Liver (tissue), 8 donors: ENCODE measurements at regions not wholly inside any gene's neighbourhood (a gene's known extent, or its start where the extent isn't known, plus 50 kb on each side); places are given as distances from the start of the nearest gene placed in this dataset.

Experiments
- DNase-seq: peaks from one replicate; pipeline ENCODE4 v3.0.0-alpha.2; 2017; ENCODE audit warnings: low spot score
- H3K27ac ChIP-seq, 2 donors: one replicate each; pipeline ENCODE4 v1.7.0; 2013; ENCODE audit warnings: inconsistent platforms in 2 of 2, low read length in 2 of 2, control low read depth in 1 of 2, low read depth in 1 of 2, mild to moderate bottlenecking in 1 of 2
- H3K27me3 ChIP-seq, 4 donors: one replicate each; pipeline versions ENCODE4 v1.6.1 to v1.7.0; 2013; ENCODE audit warnings: low read length in 3 of 4, inconsistent platforms in 1 of 4, mild to moderate bottlenecking in 1 of 4, moderate library complexity in 1 of 4; ENCODE audit not compliant: control insufficient read depth in 4 of 4, insufficient read depth in 4 of 4
- H3K36me3 ChIP-seq, 4 donors: one replicate each; pipeline versions ENCODE4 v1.6.1 to v1.7.0; 2013; ENCODE audit warnings: low read length in 3 of 4, mild to moderate bottlenecking in 3 of 4, low read depth in 1 of 4, moderate library complexity in 1 of 4; ENCODE audit not compliant: control insufficient read depth in 4 of 4, insufficient read depth in 3 of 4
- H3K4me1 ChIP-seq, 4 donors: one replicate each; pipeline versions ENCODE4 v1.6.1 to v1.7.0; 2013; ENCODE audit warnings: low read length in 3 of 4, mild to moderate bottlenecking in 3 of 4, moderate library complexity in 1 of 4; ENCODE audit not compliant: control insufficient read depth in 4 of 4, insufficient read depth in 4 of 4
- H3K4me3 ChIP-seq, 3 donors: one replicate each; pipeline versions ENCODE4 v1.6.1 to v1.7.0; 2013; ENCODE audit warnings: low read length in 3 of 3, control low read depth in 1 of 3, low read depth in 1 of 3, mild to moderate bottlenecking in 1 of 3
- H3K9ac ChIP-seq, 2 donors: one replicate each; pipeline ENCODE4 v1.7.0; 2013; ENCODE audit warnings: low read length in 2 of 2, mild to moderate bottlenecking in 2 of 2, moderate library complexity in 2 of 2, control low read depth in 1 of 2, low read depth in 1 of 2
- H3K9me3 ChIP-seq, 4 donors: one replicate each; pipeline versions ENCODE4 v1.6.1 to v1.7.0; 2013; ENCODE audit warnings: low read length in 3 of 4; ENCODE audit not compliant: control insufficient read depth in 4 of 4
- ATF3 ChIP-seq: IDR thresholded peaks from 2 replicates; pipeline ENCODE4 v1.6.1; 2016; ENCODE audit warnings: antibody characterized with exemption
- CTCF ChIP-seq: fragments of 150-350 bp; IDR thresholded peaks from 2 replicates; pipeline ENCODE4 v1.5.1; 2017; ENCODE audit warnings: improper control_type of control experiment, low read depth, low read length; ENCODE audit not compliant: missing input control
- EGR1 ChIP-seq, 2 donors: IDR thresholded peaks; 2 replicates each; pipeline ENCODE4 v1.6.1; 2016 to 2018; ENCODE audit warnings: antibody characterized with exemption in 2 of 2, low read depth in 2 of 2
- FOXA1 ChIP-seq: IDR thresholded peaks from 2 replicates; pipeline ENCODE4 v1.6.1; 2016; ENCODE audit warnings: antibody characterized with exemption
- FOXA2 ChIP-seq: IDR thresholded peaks from 2 replicates; pipeline ENCODE4 v1.6.1; 2016; ENCODE audit warnings: antibody characterized with exemption
- GABPA ChIP-seq, 2 donors: IDR thresholded peaks in 1 of 2; conservative IDR thresholded peaks in 1 of 2; 2 replicates each; pipeline ENCODE4 v1.6.1; 2016; ENCODE audit warnings: antibody characterized with exemption in 2 of 2, mild to moderate bottlenecking in 1 of 2, moderate library complexity in 1 of 2
- HNF4A ChIP-seq, 2 donors: conservative IDR thresholded peaks; 2 replicates each; pipeline ENCODE4 v1.6.1; 2016; ENCODE audit warnings: antibody characterized with exemption in 2 of 2, mild to moderate bottlenecking in 2 of 2
- HNF4G ChIP-seq: IDR thresholded peaks from 2 replicates; pipeline ENCODE4 v1.6.1; 2016; ENCODE audit warnings: antibody characterized with exemption
- JUND ChIP-seq, 2 donors: IDR thresholded peaks; 2 replicates each; pipeline ENCODE4 v1.6.1; 2016; ENCODE audit warnings: antibody characterized with exemption in 2 of 2
- MAX ChIP-seq: IDR thresholded peaks from 2 replicates; pipeline ENCODE4 v1.6.1; 2016; ENCODE audit warnings: antibody characterized with exemption
- NR2F2 ChIP-seq: IDR thresholded peaks from 2 replicates; pipeline ENCODE4 v1.6.1; 2016; ENCODE audit warnings: antibody characterized with exemption
- RAD21 ChIP-seq, 2 donors: IDR thresholded peaks; 2 replicates each; pipeline ENCODE4 v1.6.1; 2016; ENCODE audit warnings: antibody characterized with exemption in 2 of 2, mild to moderate bottlenecking in 2 of 2
- REST ChIP-seq: IDR thresholded peaks from 2 replicates; pipeline ENCODE4 v1.6.1; 2016; ENCODE audit warnings: antibody characterized with exemption, mild to moderate bottlenecking
- RXRA ChIP-seq, 2 donors: IDR thresholded peaks; 2 replicates each; pipeline ENCODE4 v1.6.1; 2017 to 2018; ENCODE audit warnings: antibody characterized with exemption in 2 of 2, mild to moderate bottlenecking in 1 of 2
- SP1 ChIP-seq: IDR thresholded peaks from 2 replicates; pipeline ENCODE4 v1.6.1; 2018; ENCODE audit warnings: antibody characterized with exemption, mild to moderate bottlenecking
- TAF1 ChIP-seq: conservative IDR thresholded peaks from 2 replicates; pipeline ENCODE4 v1.6.1; 2016; ENCODE audit warnings: antibody characterized with exemption, mild to moderate bottlenecking
- YY1 ChIP-seq: IDR thresholded peaks from 2 replicates; pipeline ENCODE4 v1.6.1; 2016; ENCODE audit warnings: antibody characterized with exemption, mild to moderate bottlenecking
- ZBTB33 ChIP-seq: IDR thresholded peaks from 2 replicates; pipeline ENCODE4 v1.6.1; 2016; ENCODE audit warnings: antibody characterized with exemption
- WGBS: extraction: QIAGEN DNeasy Blood & Tissue Kit; methylation state at CpG from one replicate; pipeline ENCODE4 v1.1.7; 2013; 5-methylcytosine and 5-hydroxymethylcytosine counted together
- donor health status: healthy.
- donor health status: healthy.
- donor health status: healthy.
- donor health status: healthy.
- donor health status: healthy.

GRCh38 chr4:156137679-156138473 is 184.2 kb upstream of the CTSO start:
- no peaks in the 10 kb centered on the region for H3K27me3 ChIP-seq
- H3K27ac ChIP-seq: no peak overlapping the region
- WGBS: 67% methylated on average over 9 of the region's 9 CpGs
- no peaks in the 10 kb centered on the region for H3K4me1 ChIP-seq
- H3K9me3 ChIP-seq: no peaks in the 10 kb centered on the region
- TF ChIP-seq RXRA (IDR thresholded peaks at IDR 0.05): no peak
- no peak for TF ChIP-seq ATF3
- no peak for TF ChIP-seq YY1
- H3K36me3 ChIP-seq: no peaks in the 10 kb centered on the region
- no peak overlapping the region for H3K4me3 ChIP-seq
- DNase-seq: no peak
- no peak overlapping the region for H3K9ac ChIP-seq

GRCh38 chr4:156132196-156132595 is 178.5 kb upstream of the CTSO start:
- Histone ChIP-seq H3K4me3 (no peak overlapping the region), H3K4me1 (no peaks in the 10 kb centered on the region), H3K36me3 (no peaks in the 10 kb centered on the region), H3K9ac (no peak overlapping the region), H3K27ac (no peak overlapping the region), H3K27me3 (peaks cover 0 to 2% (median 0%) of the 10 kb centered on the region in 4 donors), H3K9me3 (no peaks in the 10 kb centered on the region)
- WGBS: 77% methylated on average over 2 of the region's 2 CpGs
- DNase-seq: no peak
- no peak for TF ChIP-seq FOXA1
- TF ChIP-seq ZBTB33: no peak
- TF ChIP-seq CTCF: no peak
- TF ChIP-seq TAF1: no peak
- no peak for TF ChIP-seq JUND (IDR thresholded peaks at IDR 0.05)
- no peak for TF ChIP-seq RAD21 (IDR thresholded peaks at IDR 0.05)
- TF ChIP-seq RXRA (IDR thresholded peaks at IDR 0.05): no peak
- no peak for TF ChIP-seq EGR1 (IDR thresholded peaks at IDR 0.05; ENCODE audit: low read depth in 2 of 2)
- TF ChIP-seq REST: no peak
- no peak for TF ChIP-seq GABPA (IDR thresholded peaks at IDR 0.05 in 1 of 2, conservative IDR thresholded peaks at IDR 0.05 in 1 of 2)
- no peak for TF ChIP-seq HNF4G
- no peak for TF ChIP-seq FOXA2
- no peak for TF ChIP-seq HNF4A (conservative IDR thresholded peaks at IDR 0.05)
- TF ChIP-seq YY1: no peak
- TF ChIP-seq SP1: no peak
- TF ChIP-seq ATF3: no peak
- TF ChIP-seq MAX: no peak
- TF ChIP-seq NR2F2: no peak
